Common myeloid progenitor, CD34-positive (primary cell): ENCODE measurements at regions not wholly inside any gene's neighbourhood (a gene's known extent, or its start where the extent isn't known, plus 50 kb on each side); places are given as distances from the start of the nearest gene placed in this dataset.

ENCODE experiments used
- CTCF ChIA-PET: fragments of 350-600 bp; sonication (Branson Sonifier 250); formaldehyde crosslinking; loops from one replicate; lab custom pipeline; 2021; ENCODE audit warnings: antibody characterized with exemption; lab: Charles Lee
- POLR2A ChIA-PET: fragments of 350-600 bp; sonication (Branson Sonifier 250); formaldehyde crosslinking; loops from one replicate; lab custom pipeline; 2021; ENCODE audit warnings: antibody characterized with exemption; lab: Charles Lee
- DNase-seq, 3 donors: peaks; one replicate each; pipeline versions ENCODE4 v3.0.0 to v3.0.0-alpha.2; 2013
- H3K27ac ChIP-seq, 2 experiments: 1 replicate in 1 of 2; 2 replicates in 1 of 2; pipeline ENCODE4 v1.7.0; 2013; ENCODE audit warnings: inconsistent platforms in 2 of 2, low read length in 2 of 2, mild to moderate bottlenecking in 2 of 2, low read depth in 1 of 2, moderate library complexity in 1 of 2; ENCODE audit not compliant: severe bottlenecking in 2 of 2, insufficient read depth in 1 of 2, poor library complexity in 1 of 2
- H3K27me3 ChIP-seq, 5 experiments: replicated peaks in 2 of 5; 1 replicate in 3 of 5; 2 replicates in 2 of 5; pipeline versions ENCODE4 v1.6.1 to v1.7.0; 2013; ENCODE audit warnings: low read length in 4 of 5, mild to moderate bottlenecking in 2 of 5, moderate library complexity in 2 of 5, inconsistent platforms in 1 of 5; ENCODE audit not compliant: insufficient read depth in 5 of 5, control insufficient read depth in 4 of 5
- H3K36me3 ChIP-seq, 4 experiments: 1 replicate in 2 of 4; 2 replicates in 2 of 4; pipeline versions ENCODE4 v1.6.1 to v1.7.0; 2013; ENCODE audit warnings: low read length in 3 of 4, control low read depth in 1 of 4, mild to moderate bottlenecking in 1 of 4; ENCODE audit not compliant: control insufficient read depth in 4 of 4, insufficient read depth in 4 of 4
- H3K4me1 ChIP-seq, 4 experiments: 1 replicate in 3 of 4; 2 replicates in 1 of 4; pipeline versions ENCODE4 v1.6.1 to v1.7.1; 2013; ENCODE audit warnings: low read length in 3 of 4, mild to moderate bottlenecking in 3 of 4, control low read depth in 1 of 4, inconsistent platforms in 1 of 4, moderate library complexity in 1 of 4; ENCODE audit not compliant: control insufficient read depth in 4 of 4, insufficient read depth in 4 of 4; ENCODE audit errors: control extremely low read depth in 1 of 4
- H3K4me3 ChIP-seq, 7 experiments: 1 replicate in 4 of 7; 2 replicates in 3 of 7; pipeline versions ENCODE4 v1.5.1 to v1.7.0; 2013; ENCODE audit warnings: mild to moderate bottlenecking in 7 of 7, low read length in 6 of 7, moderate library complexity in 6 of 7, inconsistent platforms in 2 of 7, low read depth in 2 of 7, control low read depth in 1 of 7; ENCODE audit not compliant: insufficient read depth in 4 of 7, control insufficient read depth in 1 of 7; ENCODE audit errors: extremely low read depth in 1 of 7
- H3K9me3 ChIP-seq, 5 experiments: 1 replicate in 4 of 5; 2 replicates in 1 of 5; pipeline versions ENCODE4 v1.6.1 to v1.7.1; 2013; ENCODE audit warnings: low read length in 4 of 5, mild to moderate bottlenecking in 2 of 5, inconsistent platforms in 1 of 5, low read depth in 1 of 5, moderate library complexity in 1 of 5; ENCODE audit not compliant: control insufficient read depth in 4 of 5, insufficient read depth in 2 of 5; ENCODE audit errors: control extremely low read depth in 1 of 5
- WGBS: methylation state at CpG from one replicate; pipeline ENCODE4 v1.1.5; 2013; ENCODE audit not compliant: insufficient coverage; 5-methylcytosine and 5-hydroxymethylcytosine counted together

DNA sequence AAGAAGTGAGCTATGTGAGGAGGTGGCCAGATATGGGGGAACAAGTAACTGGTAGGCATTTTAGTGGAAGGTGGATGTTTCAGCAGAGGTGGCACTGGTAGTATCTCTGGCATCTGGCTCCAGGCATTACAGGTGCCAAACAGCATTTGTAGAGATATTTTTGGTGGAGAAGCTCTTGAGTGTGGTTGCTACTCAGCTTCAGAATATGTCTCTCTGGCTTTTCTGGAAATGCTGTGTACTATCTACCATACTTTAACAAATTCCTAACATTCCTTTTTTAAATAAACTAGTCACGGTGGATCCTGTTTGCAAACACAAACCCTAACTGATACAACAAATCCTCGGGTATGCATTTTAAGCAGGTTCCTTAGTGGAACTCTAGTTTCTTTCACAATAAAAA lies 128.0 kb downstream of the BARX2 start:
- no peaks in the 10 kb centered on the region for H3K36me3 ChIP-seq
- no peak overlapping the region for H3K27ac ChIP-seq
- ChIA-PET POLR2A (no interaction called here), CTCF (no interaction called here)
- no peak overlapping the region for H3K4me3 ChIP-seq
- H3K9me3 ChIP-seq = peaks cover 0 to 6% (median 0%) of the 10 kb centered on the region in 5 experiments
- peaks cover 0 to 2% (median 0%) of the 10 kb centered on the region in 5 experiments for H3K27me3 ChIP-seq
- no CpG with 5 or more reads among the region's 2 CpGs for WGBS
- no peaks in the 10 kb centered on the region for H3K4me1 ChIP-seq
- no peak for DNase-seq

- WGBS = 75% methylated on average over 2 of the region's 2 CpGs
- H3K4me1 ChIP-seq = no peaks in the 10 kb centered on the region
- H3K27ac ChIP-seq = no peak overlapping the region
- H3K36me3 ChIP-seq = no peaks in the 10 kb centered on the region
- H3K4me3 ChIP-seq = no peak overlapping the region
- peaks cover 0 to 2% (median 0%) of the 10 kb centered on the region in 5 experiments for H3K27me3 ChIP-seq
- peaks cover 0 to 6% (median 0%) of the 10 kb centered on the region in 5 experiments for H3K9me3 ChIP-seq
- POLR2A ChIA-PET = no interaction called here
- CTCF ChIA-PET = no interaction called here
- no peak for DNase-seq
These were observed 129.6 kb downstream of the BARX2 start for GRCh38 chr11:129505266-129505665.

GRCh38 chr11:129508163-129508562 lies 132.5 kb downstream of the BARX2 start:
- Histone ChIP-seq H3K4me1 (no peaks in the 10 kb centered on the region), H3K27me3 (peaks cover 0 to 2% (median 0%) of the 10 kb centered on the region in 5 experiments), H3K9me3 (peaks cover 0 to 2% (median 0%) of the 10 kb centered on the region in 5 experiments), H3K27ac (no peak overlapping the region), H3K4me3 (no peak overlapping the region), H3K36me3 (no peaks in the 10 kb centered on the region)
- no peak for DNase-seq
- CTCF ChIA-PET = no interaction called here
- POLR2A ChIA-PET = no interaction called here
- WGBS = no CpG with 5 or more reads among the region's 4 CpGs

DNA sequence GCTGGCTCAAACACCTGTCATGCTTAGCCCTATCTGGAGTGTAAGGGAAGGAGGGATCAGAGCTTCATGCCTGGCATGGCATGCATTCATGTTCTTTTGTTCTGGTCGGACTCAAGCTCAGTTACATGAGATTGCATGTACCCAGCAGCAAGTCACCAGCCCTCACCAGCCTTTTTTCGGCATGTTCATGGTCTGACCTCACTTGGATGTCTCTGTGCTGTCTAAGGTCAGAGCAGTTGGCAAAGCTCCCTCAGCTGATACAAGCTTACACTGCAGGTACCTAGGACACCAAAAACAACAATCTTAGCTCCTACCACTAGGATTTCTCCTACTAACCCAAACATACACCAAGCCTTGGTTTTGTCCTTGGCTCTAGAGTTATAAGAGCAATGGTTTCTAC lies 152.6 kb downstream of the BARX2 start:
- Histone ChIP-seq H3K27ac (no peak overlapping the region), H3K4me3 (no peak overlapping the region), H3K4me1 (no peaks in the 10 kb centered on the region), H3K9me3 (peaks cover 0 to 3% (median 0%) of the 10 kb centered on the region in 5 experiments), H3K27me3 (peaks cover 0 to 2% (median 0%) of the 10 kb centered on the region in 5 experiments), H3K36me3 (no peaks in the 10 kb centered on the region)
- no peak for DNase-seq
- ChIA-PET CTCF (no interaction called here), POLR2A (no interaction called here)
- 100% methylated on average over 2 of the region's 2 CpGs for WGBS

GRCh38 chr11:129530154-129530895 lies 154.7 kb downstream of the BARX2 start:
- DNase-seq = no peak
- Histone ChIP-seq H3K4me3 (no peak overlapping the region), H3K4me1 (no peaks in the 10 kb centered on the region), H3K27me3 (peaks cover 0 to 2% (median 0%) of the 10 kb centered on the region in 5 experiments), H3K27ac (no peak overlapping the region), H3K36me3 (no peaks in the 10 kb centered on the region), H3K9me3 (peaks cover 0 to 3% (median 0%) of the 10 kb centered on the region in 5 experiments)
- 80% methylated on average over 6 of the region's 7 CpGs for WGBS
- CTCF ChIA-PET = no interaction called here
- POLR2A ChIA-PET = no interaction called here

DNA sequence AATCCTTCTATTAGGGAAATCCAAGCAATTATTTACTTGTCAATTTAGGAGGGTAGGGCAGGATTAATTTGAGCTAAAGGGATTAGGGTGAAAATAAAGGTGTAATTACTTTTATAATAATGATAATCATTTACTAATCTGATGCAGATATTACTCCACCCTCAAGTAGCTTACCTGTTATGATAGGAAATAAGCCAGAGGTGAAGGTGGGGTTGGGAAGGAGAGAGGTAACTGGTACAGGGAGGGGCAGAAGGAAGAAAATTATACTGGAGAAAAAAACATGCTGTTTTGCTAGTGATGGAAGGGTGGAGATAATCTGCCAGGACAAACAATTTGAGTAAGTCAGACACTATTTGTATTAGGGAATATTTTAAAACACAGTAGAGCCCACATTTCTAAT lies 157.7 kb downstream of the BARX2 start:
- H3K4me3 ChIP-seq = no peak overlapping the region
- POLR2A ChIA-PET = no interaction called here
- no peaks in the 10 kb centered on the region for H3K36me3 ChIP-seq
- DNase-seq = no peak
- H3K27ac ChIP-seq = no peak overlapping the region
- H3K27me3 ChIP-seq = peaks cover 0 to 2% (median 0%) of the 10 kb centered on the region in 5 experiments
- no peaks in the 10 kb centered on the region for H3K4me1 ChIP-seq
- H3K9me3 ChIP-seq = peaks cover 0 to 15% (median 4%) of the 10 kb centered on the region in 5 experiments
- CTCF ChIA-PET = no interaction called here

DNA sequence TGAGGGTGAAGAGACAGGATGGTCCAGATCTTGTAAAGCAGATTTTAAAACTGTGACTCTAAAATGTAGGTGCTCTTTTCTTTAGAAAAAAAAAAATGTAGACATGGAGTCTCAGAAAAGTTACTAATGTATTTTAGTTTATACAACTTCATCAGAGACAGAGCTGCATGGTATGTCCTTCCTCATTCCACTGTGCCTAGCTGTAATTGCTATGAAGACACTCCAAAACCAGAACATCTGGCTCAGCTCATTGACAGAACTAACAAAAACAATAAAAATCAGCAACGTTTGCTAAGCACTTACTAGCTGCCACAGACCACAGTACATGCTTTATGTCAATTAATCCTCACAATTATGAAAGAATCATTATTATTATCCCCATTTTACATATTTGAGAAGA lies 160.7 kb downstream of the BARX2 start:
- DNase-seq = no peak
- Histone ChIP-seq H3K27ac (no peak overlapping the region), H3K36me3 (no peaks in the 10 kb centered on the region), H3K9me3 (peaks cover 0 to 21% (median 4%) of the 10 kb centered on the region in 5 experiments), H3K4me1 (no peaks in the 10 kb centered on the region), H3K27me3 (no peaks in the 10 kb centered on the region), H3K4me3 (no peak overlapping the region)
- CTCF ChIA-PET = no interaction called here
- WGBS = no CpG with 5 or more reads among the region's 1 CpG
- POLR2A ChIA-PET = no interaction called here
